LNCaP clone FGC (cell line): ENCODE measurements at regions not wholly inside any gene's neighbourhood (a gene's known extent, or its start where the extent isn't known, plus 50 kb on each side); places are given as distances from the start of the nearest gene placed in this dataset.

Experiments used
- DNase-seq: peaks from one replicate; pipeline ENCODE4 v3.0.0-alpha.2; 2011; ENCODE audit warnings: low read depth
- H3K4me3 ChIP-seq: 2 replicates; pipeline ENCODE4 v1.5.1; 2011; ENCODE audit warnings: mild to moderate bottlenecking, low read depth, low read length, control low read depth
- CTCF ChIP-seq: IDR thresholded peaks from 2 replicates; pipeline ENCODE4 v1.5.1; 2012; ENCODE audit warnings: mild to moderate bottlenecking; ENCODE audit not compliant: control insufficient read depth, insufficient read depth; ENCODE audit errors: extremely low read depth

- no peak overlapping the region for H3K4me3 ChIP-seq
- no peak for TF ChIP-seq CTCF
- DNase-seq = no peak
These were observed 92.3 kb upstream of the RTL6 start for GRCh38 chr22:44590291-44590690.

GRCh38 chr22:44589831-44590230, 91.8 kb upstream of the RTL6 start:
- TF ChIP-seq CTCF = no peak
- no peak overlapping the region for H3K4me3 ChIP-seq
- no peak for DNase-seq

- DNase-seq = no peak
These were observed 90.3 kb upstream of the RTL6 start for GRCh38 chr22:44588348-44588747.

GRCh38 chr22:44587737-44588310, 89.8 kb upstream of the RTL6 start:
- no peak for DNase-seq
- H3K4me3 ChIP-seq = no peak overlapping the region

More at GRCh38 chr22:44588348-44588747, 90.3 kb upstream of the RTL6 start:
- no peak for TF ChIP-seq CTCF
- H3K4me3 ChIP-seq = no peak overlapping the region

GRCh38 chr22:44586999-44587736, 89.1 kb upstream of the RTL6 start:
- DNase-seq = no peak
- no peak for TF ChIP-seq CTCF
- H3K4me3 ChIP-seq = no peak overlapping the region

More at GRCh38 chr22:44587737-44588310, 89.8 kb upstream of the RTL6 start:
- no peak for TF ChIP-seq CTCF

GRCh38 chr22:44586351-44586990, 88.4 kb upstream of the RTL6 start:
- H3K4me3 ChIP-seq = no peak overlapping the region
- no peak for DNase-seq
- TF ChIP-seq CTCF = no peak
